SH-SY5Y (cell line): ENCODE measurements at regions not wholly inside any gene's neighbourhood (a gene's known extent, or its start where the extent isn't known, plus 50 kb on each side); places are given as distances from the start of the nearest gene placed in this dataset.

Experiments
- GATA2 ChIP-seq: IDR thresholded peaks from 2 replicates; pipeline ENCODE4 v1.6.1; 2011; ENCODE audit warnings: mild to moderate bottlenecking, low read depth, low read length
- GATA3 ChIP-seq: IDR thresholded peaks from 2 replicates; pipeline ENCODE4 v1.6.1; 2011; ENCODE audit warnings: low read depth, mild to moderate bottlenecking, low read length, moderate library complexity

GRCh38 chr6:140758169-140758877 is 1374.4 kb upstream of the GJE1 start:
- TF ChIP-seq GATA2 (no peak), GATA3 (no peak)
